Hepatocyte (in vitro differentiated cells): ENCODE measurements at regions not wholly inside any gene's neighbourhood (a gene's known extent, or its start where the extent isn't known, plus 50 kb on each side); places are given as distances from the start of the nearest gene placed in this dataset.

Experiments
- DNase-seq: peaks from one replicate; pipeline ENCODE4 v3.0.0-alpha.2; 2016; ENCODE audit warnings: low spot score
- H2AFZ ChIP-seq: fragments of 200-600 bp; sonication (generic); 2 replicates; pipeline ENCODE4 v1.6.0; 2016; ENCODE audit warnings: antibody characterized with exemption, mild to moderate bottlenecking
- H3K27ac ChIP-seq: fragments of 200-600 bp; sonication (generic); 2 replicates; pipeline ENCODE4 v1.5.1; 2016; ENCODE audit warnings: mild to moderate bottlenecking
- H3K27me3 ChIP-seq: fragments of 200-600 bp; sonication (generic); 2 replicates; pipeline ENCODE4 v1.6.1; 2016
- H3K36me3 ChIP-seq: fragments of 200-600 bp; sonication (generic); replicated peaks from 2 replicates; pipeline ENCODE4 v1.5.1; 2016; ENCODE audit warnings: low read depth; ENCODE audit not compliant: insufficient read depth
- H3K4me1 ChIP-seq: fragments of 200-600 bp; sonication (generic); 2 replicates; pipeline ENCODE4 v1.5.1; 2016; ENCODE audit warnings: mild to moderate bottlenecking, moderate library complexity; ENCODE audit not compliant: insufficient read depth
- H3K4me2 ChIP-seq: fragments of 200-600 bp; sonication (generic); 2 replicates; pipeline ENCODE4 v1.6.0; 2016
- H3K4me3 ChIP-seq: fragments of 200-600 bp; sonication (generic); 2 replicates; pipeline ENCODE4 v1.5.1; 2016; ENCODE audit warnings: mild to moderate bottlenecking
- H3K79me2 ChIP-seq: fragments of 200-600 bp; sonication (generic); 2 replicates; pipeline ENCODE4 v1.6.0; 2017; ENCODE audit warnings: mild to moderate bottlenecking
- H3K9me2 ChIP-seq: fragments of 200-600 bp; sonication (generic); replicated peaks from 2 replicates; pipeline ENCODE4 v1.6.0; 2017; ENCODE audit warnings: mild to moderate bottlenecking; ENCODE audit not compliant: insufficient read depth
- H3K9me3 ChIP-seq: fragments of 200-600 bp; sonication (generic); 2 replicates; pipeline ENCODE4 v1.5.1; 2016; ENCODE audit warnings: low read depth, mild to moderate bottlenecking
- H4K20me1 ChIP-seq: fragments of 200-600 bp; sonication (generic); 2 replicates; pipeline ENCODE4 v1.6.0; 2016; ENCODE audit warnings: mild to moderate bottlenecking; ENCODE audit not compliant: insufficient read depth, poor library complexity, severe bottlenecking
- EZH2 ChIP-seq: fragments of 200-600 bp; sonication (generic); IDR thresholded peaks from 2 replicates; pipeline ENCODE4 v1.6.1; 2016; ENCODE audit warnings: antibody characterized with exemption, mild to moderate bottlenecking, borderline replicate concordance
- EZH2phosphoT487 ChIP-seq: fragments of 200-600 bp; sonication (generic); IDR thresholded peaks from one replicate; pipeline ENCODE4 v1.6.1; 2018; ENCODE audit warnings: antibody characterized with exemption, mild to moderate bottlenecking, low read depth, moderate library complexity; ENCODE audit not compliant: unreplicated experiment, severe bottlenecking
- WGBS: methylation state at CpG from one replicate; pipeline ENCODE4 v1.1.6; 2016; ENCODE audit warnings: low lambda C conversion rate; ENCODE audit errors: missing lambda C conversion rate; 5-methylcytosine and 5-hydroxymethylcytosine counted together
- TF ChIP-seq, protein P1 (sequence below): fragments of 200-600 bp; sonication (generic); IDR thresholded peaks from 2 replicates; pipeline ENCODE4 v1.5.1; 2016; ENCODE audit warnings: antibody characterized with exemption, mild to moderate bottlenecking; ENCODE audit not compliant: poor library complexity

DNA sequence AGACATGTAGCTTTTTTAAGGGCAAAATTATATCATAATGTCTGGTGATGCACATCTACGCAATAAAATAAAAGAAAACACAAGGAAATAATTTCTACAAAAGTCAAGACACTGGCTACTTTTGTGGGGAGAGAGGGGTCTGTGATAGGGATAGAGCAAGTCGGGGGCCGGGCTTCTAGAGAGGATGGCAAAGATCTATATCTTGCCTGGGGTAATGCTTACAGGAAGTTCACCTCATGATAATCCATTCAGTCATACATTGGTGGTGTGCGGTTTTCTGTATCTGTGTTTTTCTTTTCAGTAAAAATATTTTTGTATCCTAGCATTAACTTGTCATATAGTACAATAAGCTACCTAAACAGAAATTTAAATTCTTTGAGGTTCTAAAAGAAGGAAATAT is 178.8 kb downstream of the ARRDC4 start:
- Histone ChIP-seq H2AFZ (no peak overlapping the region), H3K9me3 (no peaks in the 10 kb centered on the region), H4K20me1 (no peaks in the 10 kb centered on the region), H3K9me2 (no peaks in the 10 kb centered on the region), H3K79me2 (no peaks in the 10 kb centered on the region), H3K27me3 (no peaks in the 10 kb centered on the region), H3K36me3 (no peaks in the 10 kb centered on the region), H3K4me2 (no peak overlapping the region), H3K4me3 (no peak overlapping the region), H3K27ac (no peak overlapping the region), H3K4me1 (no peaks in the 10 kb centered on the region)
- DNase-seq = no peak
- no peak for TF ChIP-seq EZH2phosphoT487
- TF ChIP-seq, protein P1, sequence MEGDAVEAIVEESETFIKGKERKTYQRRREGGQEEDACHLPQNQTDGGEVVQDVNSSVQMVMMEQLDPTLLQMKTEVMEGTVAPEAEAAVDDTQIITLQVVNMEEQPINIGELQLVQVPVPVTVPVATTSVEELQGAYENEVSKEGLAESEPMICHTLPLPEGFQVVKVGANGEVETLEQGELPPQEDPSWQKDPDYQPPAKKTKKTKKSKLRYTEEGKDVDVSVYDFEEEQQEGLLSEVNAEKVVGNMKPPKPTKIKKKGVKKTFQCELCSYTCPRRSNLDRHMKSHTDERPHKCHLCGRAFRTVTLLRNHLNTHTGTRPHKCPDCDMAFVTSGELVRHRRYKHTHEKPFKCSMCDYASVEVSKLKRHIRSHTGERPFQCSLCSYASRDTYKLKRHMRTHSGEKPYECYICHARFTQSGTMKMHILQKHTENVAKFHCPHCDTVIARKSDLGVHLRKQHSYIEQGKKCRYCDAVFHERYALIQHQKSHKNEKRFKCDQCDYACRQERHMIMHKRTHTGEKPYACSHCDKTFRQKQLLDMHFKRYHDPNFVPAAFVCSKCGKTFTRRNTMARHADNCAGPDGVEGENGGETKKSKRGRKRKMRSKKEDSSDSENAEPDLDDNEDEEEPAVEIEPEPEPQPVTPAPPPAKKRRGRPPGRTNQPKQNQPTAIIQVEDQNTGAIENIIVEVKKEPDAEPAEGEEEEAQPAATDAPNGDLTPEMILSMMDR = no peak
- TF ChIP-seq EZH2 = no peak
- WGBS = 86% methylated on average over 4 of the region's 4 CpGs

DNA sequence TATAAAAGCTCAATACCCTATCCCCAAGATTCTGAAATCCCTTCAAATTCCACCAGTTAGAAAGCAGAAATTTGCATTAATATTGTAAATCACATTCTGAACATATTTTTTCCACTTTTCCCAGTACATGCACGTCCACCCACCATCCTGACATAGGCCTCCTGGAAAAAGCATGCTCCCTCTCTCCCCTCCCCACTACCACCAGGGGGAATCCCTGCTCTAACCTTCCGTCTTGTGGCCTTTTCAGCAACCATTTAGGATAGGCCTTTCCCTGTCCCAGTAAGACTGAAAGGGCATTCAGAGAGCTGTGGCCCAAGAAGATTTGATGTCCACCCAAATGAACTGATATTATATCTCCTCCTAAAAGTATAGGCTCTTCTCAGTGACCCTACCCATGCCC is 182.1 kb downstream of the ARRDC4 start:
- H3K4me2 ChIP-seq = no peak overlapping the region
- H3K9me2 ChIP-seq = no peaks in the 10 kb centered on the region
- H2AFZ ChIP-seq = no peak overlapping the region
- H3K4me1 ChIP-seq = no peaks in the 10 kb centered on the region
- TF ChIP-seq, protein P1 = no peak
- TF ChIP-seq EZH2 = no peak
- no peak for TF ChIP-seq EZH2phosphoT487
- H3K36me3 ChIP-seq = no peaks in the 10 kb centered on the region
- H3K79me2 ChIP-seq = no peaks in the 10 kb centered on the region
- no peaks in the 10 kb centered on the region for H4K20me1 ChIP-seq
- no peak overlapping the region for H3K27ac ChIP-seq
- H3K4me3 ChIP-seq = no peak overlapping the region
- 68% methylated on average over 2 of the region's 2 CpGs for WGBS
- no peak for DNase-seq
- H3K27me3 ChIP-seq = no peaks in the 10 kb centered on the region
- H3K9me3 ChIP-seq = no peaks in the 10 kb centered on the region

DNA sequence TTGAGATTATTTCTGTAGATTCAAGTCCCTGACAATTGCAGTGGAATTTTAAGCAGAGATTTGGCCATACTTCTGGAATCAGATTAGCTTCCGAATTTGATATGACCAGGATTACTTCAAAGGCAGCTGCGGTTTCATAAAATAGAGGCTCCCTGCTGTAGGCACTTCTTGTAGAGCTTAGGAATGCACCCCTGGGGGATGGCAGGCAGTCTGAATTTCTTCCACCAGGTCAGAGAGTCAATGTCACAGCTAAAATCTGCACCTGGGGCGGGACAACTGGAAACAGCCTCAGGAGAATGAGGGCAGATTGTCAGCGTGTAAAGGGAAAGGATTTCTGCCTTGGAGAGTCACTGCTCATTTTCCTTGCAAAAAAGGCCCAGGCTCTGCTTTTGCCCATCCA is 182.6 kb downstream of the ARRDC4 start:
- no peaks in the 10 kb centered on the region for H3K4me1 ChIP-seq

More for the DNA sequence above, 182.6 kb downstream of the ARRDC4 start:
- WGBS = 73% methylated on average over 4 of the region's 4 CpGs
- TF ChIP-seq EZH2 (no peak), EZH2phosphoT487 (no peak)
- TF ChIP-seq, protein P1 = no peak
- Histone ChIP-seq H3K9me2 (no peaks in the 10 kb centered on the region), H3K79me2 (no peaks in the 10 kb centered on the region), H3K36me3 (no peaks in the 10 kb centered on the region), H2AFZ (no peak overlapping the region), H3K4me2 (no peak overlapping the region), H3K27ac (no peak overlapping the region), H4K20me1 (no peaks in the 10 kb centered on the region), H3K27me3 (no peaks in the 10 kb centered on the region), H3K4me3 (no peak overlapping the region), H3K9me3 (no peaks in the 10 kb centered on the region)
- DNase-seq = no peak
